ENCODE measurements at regions not wholly inside any gene's neighbourhood (a gene's known extent, or its start where the extent isn't known, plus 50 kb on each side); places are given as distances from the start of the nearest gene placed in this dataset.
A peak's percentile ranks its signal among the peaks of the same experiment; 100 is the strongest.
"Not testable (repeated sequence)": the region's sequence is repeated elsewhere in the genome, so short reads cannot be mapped to it uniquely, and the experiment has no call there.

GRCh38 chr20:11499101-11499634 is 418.5 kb upstream of the BTBD3 start:
- no peak overlapping the region for H3K27ac ChIP-seq
- no peak for TF ChIP-seq CTCF (IDR thresholded peaks at IDR 0.05; ENCODE audit: low read depth, low read length)
- H3K4me1 ChIP-seq (ENCODE audit: low read depth) = no peaks in the 10 kb centered on the region
- DNase-seq (ENCODE audit: low read depth in 1 of 2, low spot score in 1 of 2) = no peak
- no peaks in the 10 kb centered on the region for H3K27me3 ChIP-seq
- H3K4me3 ChIP-seq = no peak overlapping the region
- no peaks in the 10 kb centered on the region for H3K9me3 ChIP-seq (ENCODE audit: low read depth)
- H3K36me3 ChIP-seq = no peaks in the 10 kb centered on the region

GRCh38 chr20:11502061-11502460 is 415.6 kb upstream of the BTBD3 start:
- TF ChIP-seq CTCF (IDR thresholded peaks at IDR 0.05; ENCODE audit: low read depth, low read length) = no peak
- H3K4me3 ChIP-seq = no peak overlapping the region
- no peaks in the 10 kb centered on the region for H3K4me1 ChIP-seq (ENCODE audit: low read depth)
- peak in 1 of 2 donors; percentile 59 for DNase-seq (ENCODE audit: low read depth in 1 of 2, low spot score in 1 of 2)
- H3K36me3 ChIP-seq = no peaks in the 10 kb centered on the region
- H3K27me3 ChIP-seq = no peaks in the 10 kb centered on the region
- H3K27ac ChIP-seq = no peak overlapping the region
- H3K9me3 ChIP-seq (ENCODE audit: low read depth) = no peaks in the 10 kb centered on the region

- Histone ChIP-seq H3K4me1 (ENCODE audit: low read depth) (no peaks in the 10 kb centered on the region), H3K27me3 (no peaks in the 10 kb centered on the region), H3K36me3 (no peaks in the 10 kb centered on the region), H3K4me3 (no peak overlapping the region), H3K9me3 (ENCODE audit: low read depth) (no peaks in the 10 kb centered on the region), H3K27ac (no peak overlapping the region)
- no peak for TF ChIP-seq CTCF (IDR thresholded peaks at IDR 0.05; ENCODE audit: low read depth, low read length)
- DNase-seq (ENCODE audit: low read depth in 1 of 2, low spot score in 1 of 2) = no peak
Measured at GRCh38 chr20:11502671-11503070, 415.0 kb upstream of the BTBD3 start.

- DNase-seq (ENCODE audit: low read depth in 1 of 2, low spot score in 1 of 2) = no peak
- Histone ChIP-seq H3K4me3 (no peak overlapping the region), H3K27ac (no peak overlapping the region), H3K9me3 (ENCODE audit: low read depth) (no peaks in the 10 kb centered on the region), H3K36me3 (no peaks in the 10 kb centered on the region), H3K27me3 (no peaks in the 10 kb centered on the region), H3K4me1 (ENCODE audit: low read depth) (no peaks in the 10 kb centered on the region)
- TF ChIP-seq CTCF (IDR thresholded peaks at IDR 0.05; ENCODE audit: low read depth, low read length) = no peak
Measured at GRCh38 chr20:11509776-11510175, 407.9 kb upstream of the BTBD3 start.

- Histone ChIP-seq H3K9me3 (ENCODE audit: low read depth) (no peaks in the 10 kb centered on the region), H3K4me3 (no peak overlapping the region), H3K36me3 (no peaks in the 10 kb centered on the region), H3K4me1 (ENCODE audit: low read depth) (no peaks in the 10 kb centered on the region), H3K27ac (no peak overlapping the region), H3K27me3 (no peaks in the 10 kb centered on the region)
- DNase-seq (ENCODE audit: low read depth in 1 of 2, low spot score in 1 of 2) = peak; percentile 1 to 77
- no peak for TF ChIP-seq CTCF (IDR thresholded peaks at IDR 0.05; ENCODE audit: low read depth, low read length)
Measured at GRCh38 chr20:11511821-11512220, 405.9 kb upstream of the BTBD3 start.

GRCh38 chr20:11513241-11513745 is 404.4 kb upstream of the BTBD3 start:
- not testable (repeated sequence) for H3K27ac ChIP-seq; DNase-seq (ENCODE audit: low read depth in 1 of 2, low spot score in 1 of 2); H3K27me3 ChIP-seq; H3K4me1 ChIP-seq (ENCODE audit: low read depth); H3K9me3 ChIP-seq (ENCODE audit: low read depth); H3K4me3 ChIP-seq; H3K36me3 ChIP-seq
